ENCODE measurements at regions not wholly inside any gene's neighbourhood (a gene's known extent, or its start where the extent isn't known, plus 50 kb on each side); places are given as distances from the start of the nearest gene placed in this dataset.

GRCh38 chr1:68327414-68327813, 95.1 kb upstream of the WLS start:
- no peak for TF ChIP-seq PATZ1 (CRISPR knock-in tag; IDR thresholded peaks at IDR 0.05; ENCODE audit: borderline replicate concordance)
- no peak for TF ChIP-seq ARNTL (CRISPR knock-in tag; IDR thresholded peaks at IDR 0.05; ENCODE audit: borderline replicate concordance, low read depth)
- no peak for TF ChIP-seq TOX (CRISPR knock-in tag; IDR thresholded peaks at IDR 0.05; ENCODE audit: borderline replicate concordance)
- no peak for TF ChIP-seq RARB (CRISPR knock-in tag; IDR thresholded peaks at IDR 0.05)
- no peak for TF ChIP-seq ZFP3 (CRISPR knock-in tag; IDR thresholded peaks at IDR 0.05)
- TF ChIP-seq ZFP30 (CRISPR knock-in tag; IDR thresholded peaks at IDR 0.05), result no peak
- no peak for TF ChIP-seq TSHZ2 (CRISPR knock-in tag; IDR thresholded peaks at IDR 0.05)
- no peak for TF ChIP-seq TCF4 (CRISPR knock-in tag; IDR thresholded peaks at IDR 0.05; ENCODE audit: borderline replicate concordance)
- no peak for TF ChIP-seq CREB5 (CRISPR knock-in tag; IDR thresholded peaks at IDR 0.05; ENCODE audit: low read depth)
